Esophagus muscularis mucosa (tissue), 4 donors: ENCODE measurements at regions not wholly inside any gene's neighbourhood (a gene's known extent, or its start where the extent isn't known, plus 50 kb on each side); places are given as distances from the start of the nearest gene placed in this dataset.
A peak's percentile ranks its signal among the peaks of the same experiment; 100 is the strongest.

ENCODE experiments used
- DNase-seq: peaks from one replicate; pipeline ENCODE4 v3.0.0-alpha.2; 2017; ENCODE audit errors: extremely low spot score
- H3K27ac ChIP-seq, 4 donors: fragments of 200-600 bp; sonication (generic); replicated peaks in 1 of 4; 1 replicate in 3 of 4; 2 replicates in 1 of 4; pipeline ENCODE4 v1.5.1; 2016 to 2019; ENCODE audit warnings: mild to moderate bottlenecking in 1 of 4
- H3K27me3 ChIP-seq, 4 donors: fragments of 200-600 bp; sonication (generic); one replicate each; pipeline versions ENCODE4 v1.5.1 to v1.6.0; 2016 to 2019
- H3K36me3 ChIP-seq, 4 donors: fragments of 200-600 bp; sonication (generic); one replicate each; pipeline ENCODE4 v1.5.1; 2016 to 2019
- H3K4me1 ChIP-seq, 4 donors: fragments of 200-600 bp; sonication (generic); one replicate each; pipeline ENCODE4 v1.5.1; 2016 to 2019
- H3K4me3 ChIP-seq, 4 donors: fragments of 200-600 bp; sonication (generic); 1 replicate in 2 of 4; 2 replicates in 2 of 4; pipeline ENCODE4 v1.5.1; 2016 to 2019; ENCODE audit warnings: mild to moderate bottlenecking in 4 of 4, moderate library complexity in 1 of 4
- H3K9me3 ChIP-seq, 4 donors: fragments of 200-600 bp; sonication (generic); 1 replicate in 3 of 4; 2 replicates in 1 of 4; pipeline ENCODE4 v1.5.1; 2016 to 2019
- CTCF ChIP-seq, 3 experiments: fragments of 200-600 bp in 2 of 3; fragments of 450-650 bp in 1 of 3; sonication (generic) in 2 of 3; IDR thresholded peaks; one replicate each; pipeline ENCODE4 v1.5.1; 2017 to 2019; ENCODE audit warnings: antibody characterized with exemption in 3 of 3, mild to moderate bottlenecking in 2 of 3, moderate library complexity in 1 of 3
- EP300 ChIP-seq: sonication (generic); formaldehyde crosslinking; IDR thresholded peaks from one replicate; pipeline ENCODE4 v1.6.1; 2017; ENCODE audit warnings: antibody characterized with exemption
- POLR2A ChIP-seq: fragments of 450-650 bp; IDR thresholded peaks from one replicate; pipeline ENCODE4 v1.6.1; 2017; ENCODE audit warnings: antibody characterized with exemption, moderate library complexity, mild to moderate bottlenecking, low read depth
- POLR2AphosphoS5 ChIP-seq, 2 donors: sonication (generic); formaldehyde crosslinking; IDR thresholded peaks; one replicate each; pipeline ENCODE4 v1.6.1; 2017; ENCODE audit warnings: antibody characterized with exemption in 2 of 2
- WGBS: methylation state at CpG from one replicate; pipeline ENCODE4 v1.1.5; 2018; 5-methylcytosine and 5-hydroxymethylcytosine counted together
- intact Hi-C: fragments of 100-400 bp; cut with DNase I; formaldehyde crosslinking; loops from one replicate; pipeline ENCODE4 v1.15.1; 2023

GRCh38 chr9:91147079-91147708, 214.5 kb downstream of the AUH start:
- Histone ChIP-seq H3K36me3 (no peaks in the 10 kb centered on the region), H3K27me3 (no peaks in the 10 kb centered on the region), H3K4me1 (peaks cover 0 to 2% (median 0%) of the 10 kb centered on the region in 4 donors), H3K9me3 (no peaks in the 10 kb centered on the region), H3K4me3 (no peak overlapping the region), H3K27ac (no peak overlapping the region)
- WGBS = 85% methylated on average over 5 of the region's 5 CpGs
- no peak for TF ChIP-seq POLR2A
- no peak for TF ChIP-seq POLR2AphosphoS5 (IDR thresholded peaks at IDR 0.05)
- TF ChIP-seq CTCF (IDR thresholded peaks at IDR 0.05) = no peak
- no peak for TF ChIP-seq EP300
- intact Hi-C loops = no loop called here
- no peak for DNase-seq

GRCh38 chr9:91148306-91148705, 213.4 kb downstream of the AUH start:
- Histone ChIP-seq H3K27me3 (no peaks in the 10 kb centered on the region), H3K9me3 (no peaks in the 10 kb centered on the region), H3K4me3 (no peak overlapping the region), H3K36me3 (no peaks in the 10 kb centered on the region), H3K27ac (no peak overlapping the region), H3K4me1 (no peaks in the 10 kb centered on the region)
- intact Hi-C loops = no loop called here
- peak; percentile 24 for DNase-seq
- 63% methylated on average over 3 of the region's 4 CpGs for WGBS
- TF ChIP-seq POLR2A (no peak), EP300 (no peak), POLR2AphosphoS5 (IDR thresholded peaks at IDR 0.05) (no peak), CTCF (IDR thresholded peaks at IDR 0.05) (no peak)

GRCh38 chr9:91150273-91150997, 211.3 kb downstream of the AUH start:
- H3K27me3 ChIP-seq = no peaks in the 10 kb centered on the region
- no peak for TF ChIP-seq EP300
- no peak for TF ChIP-seq POLR2AphosphoS5 (IDR thresholded peaks at IDR 0.05)
- no peak for TF ChIP-seq CTCF (IDR thresholded peaks at IDR 0.05)
- no peak for TF ChIP-seq POLR2A
- WGBS = 83% methylated on average over 3 of the region's 3 CpGs
- H3K4me1 ChIP-seq = no peaks in the 10 kb centered on the region
- H3K9me3 ChIP-seq = no peaks in the 10 kb centered on the region
- H3K36me3 ChIP-seq = no peaks in the 10 kb centered on the region
- no peak overlapping the region for H3K4me3 ChIP-seq
- no peak for DNase-seq
- no peak overlapping the region for H3K27ac ChIP-seq
- intact Hi-C loops = no loop called here

DNA sequence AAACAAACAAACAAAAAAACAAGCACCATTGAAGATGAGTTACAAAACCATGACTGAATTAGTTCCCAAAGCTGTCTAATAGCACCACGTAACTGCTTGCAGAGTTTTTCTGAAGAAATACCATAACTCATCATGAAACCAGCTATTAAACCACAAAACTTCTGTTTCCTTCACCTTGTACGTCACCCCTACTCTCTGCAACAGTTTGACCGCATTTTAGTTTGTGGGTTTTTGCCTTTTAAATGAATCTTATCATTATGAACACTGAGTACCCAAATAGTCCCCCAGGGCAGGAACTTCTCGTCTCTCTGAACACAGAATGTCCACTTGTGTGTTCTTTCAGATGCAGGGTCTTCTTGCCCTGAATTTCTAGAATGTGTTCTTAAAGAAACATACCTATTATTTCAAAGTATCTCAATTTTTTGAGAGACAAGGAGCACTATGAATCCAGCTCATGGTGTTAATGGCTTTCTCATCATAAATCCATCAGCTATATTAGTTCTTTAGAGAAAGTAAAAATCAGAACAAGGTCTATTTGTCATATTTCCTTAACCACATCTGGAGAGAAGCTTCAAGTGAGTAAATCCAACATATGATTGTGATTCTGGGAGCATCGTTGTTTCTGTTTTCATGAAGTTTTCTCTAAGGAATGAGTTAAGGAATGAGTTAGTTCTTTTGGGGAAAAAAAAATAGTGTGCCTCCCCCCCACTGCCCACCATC, 210.6 kb downstream of the AUH start:
- no peak for DNase-seq
- no peaks in the 10 kb centered on the region for H3K27me3 ChIP-seq
- H3K4me1 ChIP-seq = no peaks in the 10 kb centered on the region
- 72% methylated on average over 5 of the region's 5 CpGs for WGBS
- intact Hi-C loops = no loop called here
- no peaks in the 10 kb centered on the region for H3K9me3 ChIP-seq
- no peak overlapping the region for H3K4me3 ChIP-seq
- H3K27ac ChIP-seq = no peak overlapping the region
- no peak for TF ChIP-seq CTCF (IDR thresholded peaks at IDR 0.05)
- TF ChIP-seq POLR2A = no peak
- no peak for TF ChIP-seq EP300
- TF ChIP-seq POLR2AphosphoS5 (IDR thresholded peaks at IDR 0.05) = no peak
- H3K36me3 ChIP-seq = no peaks in the 10 kb centered on the region
